Upper lobe of right lung (tissue), 1 donor: ENCODE measurements at regions not wholly inside any gene's neighbourhood (a gene's known extent, or its start where the extent isn't known, plus 50 kb on each side); places are given as distances from the start of the nearest gene placed in this dataset.

Experiments
- ATAC-seq: fragments of 200-7000 bp; cut with Tn5 transposase; one replicate; pipeline ENCODE4 v1.9.1; 2020; ENCODE audit warnings: mild to moderate bottlenecking, moderate library complexity
- DNase-seq: peaks from one replicate; pipeline ENCODE4 v3.0.0-alpha.2; 2020
- H3K27ac ChIP-seq: fragments of 200-600 bp; one replicate; pipeline ENCODE4 v1.8.0; 2022
- H3K27me3 ChIP-seq: fragments of 200-600 bp; one replicate; pipeline ENCODE4 v1.8.0; 2022; ENCODE audit warnings: mild to moderate bottlenecking
- H3K36me3 ChIP-seq: fragments of 200-600 bp; one replicate; pipeline ENCODE4 v1.8.0; 2022
- H3K4me1 ChIP-seq: fragments of 200-600 bp; one replicate; pipeline ENCODE4 v1.8.0; 2022
- H3K4me3 ChIP-seq: fragments of 200-600 bp; one replicate; pipeline ENCODE4 v1.8.0; 2022; ENCODE audit warnings: mild to moderate bottlenecking
- H3K9me3 ChIP-seq: fragments of 200-600 bp; one replicate; pipeline ENCODE4 v1.8.0; 2022
- intact Hi-C: fragments of 100-400 bp; cut with DNase I; formaldehyde crosslinking; loops from one replicate; pipeline ENCODE4 v1.11.0; 2022
- TF ChIP-seq, protein P1 (sequence below): fragments of 200-600 bp; IDR thresholded peaks from one replicate; pipeline ENCODE4 v1.8.0; 2022; ENCODE audit warnings: antibody characterized with exemption
- donor health status: DM: no; HTN: yes; CAD: no; lungs with severe emphysema.

DNA sequence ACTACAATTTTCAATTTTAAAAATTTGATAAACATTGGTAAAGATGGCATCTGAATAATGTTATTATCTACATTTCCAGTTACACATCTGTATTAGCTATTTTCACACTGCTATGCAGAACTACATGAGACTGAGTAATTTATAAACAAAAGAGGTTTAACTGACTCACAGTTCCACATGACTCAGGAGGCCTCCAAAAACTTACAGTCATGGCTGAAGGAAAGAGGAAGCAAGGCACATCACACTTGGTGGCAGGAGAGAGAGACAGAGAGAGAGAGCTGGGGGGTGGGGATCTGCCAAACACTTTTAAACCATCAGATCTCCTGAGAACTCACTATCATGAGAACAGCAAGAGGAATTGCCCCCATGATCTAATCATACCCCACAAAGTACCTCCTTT, 850.0 kb downstream of the LTN1 start:
- ATAC-seq = peak; percentile 76
- Histone ChIP-seq H3K27me3 (no peaks in the 10 kb centered on the region), H3K27ac (no peak overlapping the region), H3K9me3 (no peaks in the 10 kb centered on the region), H3K36me3 (no peaks in the 10 kb centered on the region), H3K4me3 (no peak overlapping the region), H3K4me1 (peaks cover 5% of the 10 kb centered on the region)
- no peak for DNase-seq
- intact Hi-C loops = no loop called here
- TF ChIP-seq, protein P1, sequence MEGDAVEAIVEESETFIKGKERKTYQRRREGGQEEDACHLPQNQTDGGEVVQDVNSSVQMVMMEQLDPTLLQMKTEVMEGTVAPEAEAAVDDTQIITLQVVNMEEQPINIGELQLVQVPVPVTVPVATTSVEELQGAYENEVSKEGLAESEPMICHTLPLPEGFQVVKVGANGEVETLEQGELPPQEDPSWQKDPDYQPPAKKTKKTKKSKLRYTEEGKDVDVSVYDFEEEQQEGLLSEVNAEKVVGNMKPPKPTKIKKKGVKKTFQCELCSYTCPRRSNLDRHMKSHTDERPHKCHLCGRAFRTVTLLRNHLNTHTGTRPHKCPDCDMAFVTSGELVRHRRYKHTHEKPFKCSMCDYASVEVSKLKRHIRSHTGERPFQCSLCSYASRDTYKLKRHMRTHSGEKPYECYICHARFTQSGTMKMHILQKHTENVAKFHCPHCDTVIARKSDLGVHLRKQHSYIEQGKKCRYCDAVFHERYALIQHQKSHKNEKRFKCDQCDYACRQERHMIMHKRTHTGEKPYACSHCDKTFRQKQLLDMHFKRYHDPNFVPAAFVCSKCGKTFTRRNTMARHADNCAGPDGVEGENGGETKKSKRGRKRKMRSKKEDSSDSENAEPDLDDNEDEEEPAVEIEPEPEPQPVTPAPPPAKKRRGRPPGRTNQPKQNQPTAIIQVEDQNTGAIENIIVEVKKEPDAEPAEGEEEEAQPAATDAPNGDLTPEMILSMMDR = no peak

DNA sequence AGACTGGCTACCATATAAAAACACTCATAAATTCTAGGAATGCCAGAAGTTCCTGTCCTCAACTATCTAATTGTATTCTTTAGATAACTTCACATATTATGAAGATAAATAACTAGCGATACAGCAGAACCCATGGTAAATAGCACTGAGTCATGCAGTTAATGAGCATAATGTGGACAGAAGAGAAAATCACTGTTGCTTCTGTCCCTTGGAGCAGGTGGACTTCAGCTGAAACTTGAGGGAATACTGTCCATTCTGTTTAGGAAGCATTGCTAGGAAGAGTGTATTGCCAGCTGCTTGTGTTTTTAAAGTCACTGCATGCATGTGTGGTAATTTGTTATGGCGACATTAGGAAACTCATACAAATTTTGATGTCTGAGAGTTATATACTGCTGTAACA, 854.4 kb downstream of the LTN1 start:
- DNase-seq = no peak
- H3K27me3 ChIP-seq = no peaks in the 10 kb centered on the region
- H3K27ac ChIP-seq = no peak overlapping the region
- H3K4me3 ChIP-seq = no peak overlapping the region
- intact Hi-C loops = no loop called here
- peaks cover 4% of the 10 kb centered on the region for H3K4me1 ChIP-seq
- H3K9me3 ChIP-seq = no peaks in the 10 kb centered on the region
- no peak for ATAC-seq
- TF ChIP-seq, protein P1 = no peak
- no peaks in the 10 kb centered on the region for H3K36me3 ChIP-seq

DNA sequence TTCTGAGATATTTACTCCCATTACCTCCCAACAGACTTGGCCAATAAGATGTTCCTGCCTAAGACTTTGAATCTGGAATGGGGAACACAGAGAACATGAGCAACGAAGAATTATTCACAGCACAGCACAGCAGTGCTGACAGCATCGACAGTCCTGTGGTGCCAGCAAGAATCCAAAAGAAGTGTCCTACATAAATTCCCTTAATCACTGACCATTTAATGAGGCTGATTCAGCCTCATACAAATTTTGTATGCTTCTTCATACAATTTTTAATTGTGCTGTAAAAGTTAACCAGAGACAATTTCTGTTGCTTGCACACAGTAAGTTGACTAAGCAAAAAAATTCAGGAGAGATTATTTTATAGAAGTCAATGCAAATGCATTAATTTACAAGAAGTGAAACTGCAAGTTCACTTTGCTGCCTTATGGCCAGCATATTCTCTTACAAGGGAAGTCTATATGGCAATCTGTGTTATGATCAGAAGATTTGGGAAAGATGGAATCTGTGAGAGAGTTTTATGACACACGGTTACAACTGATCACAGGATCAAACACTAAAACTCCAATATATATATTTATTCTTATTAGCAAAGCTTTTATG, 855.9 kb downstream of the LTN1 start:
- Histone ChIP-seq H3K4me3 (no peak overlapping the region), H3K36me3 (no peaks in the 10 kb centered on the region), H3K27ac (no peak overlapping the region), H3K27me3 (no peaks in the 10 kb centered on the region), H3K4me1 (no peaks in the 10 kb centered on the region), H3K9me3 (no peaks in the 10 kb centered on the region)
- ATAC-seq (no peak), DNase-seq (no peak)
- intact Hi-C loops = no loop called here
- TF ChIP-seq, protein P1 = no peak

DNA sequence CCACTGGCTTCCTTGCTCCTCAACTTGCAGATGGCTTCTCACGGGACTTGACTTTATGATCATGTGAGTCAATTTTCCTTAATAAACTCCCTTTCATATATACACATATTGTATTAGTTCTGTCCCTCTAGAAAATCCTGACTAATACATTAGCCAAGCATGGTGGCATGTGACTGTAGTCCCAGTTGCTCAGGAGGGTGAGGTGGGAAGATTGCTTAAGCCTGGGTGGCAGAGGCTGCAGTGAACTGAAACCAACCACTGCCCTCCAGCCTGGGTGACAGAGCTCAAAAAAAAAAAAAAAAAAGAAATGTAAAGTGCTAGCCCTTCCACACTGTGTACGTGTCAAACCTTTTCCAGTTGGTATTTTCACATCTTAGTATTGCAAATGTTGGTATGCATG, 857.0 kb downstream of the LTN1 start:
- ATAC-seq = peak; percentile 87
- H3K4me1 ChIP-seq = no peaks in the 10 kb centered on the region
- intact Hi-C loops = no loop called here
- DNase-seq = no peak
- TF ChIP-seq, protein P1 = no peak
- no peak overlapping the region for H3K4me3 ChIP-seq
- no peaks in the 10 kb centered on the region for H3K36me3 ChIP-seq
- H3K9me3 ChIP-seq = no peaks in the 10 kb centered on the region
- H3K27me3 ChIP-seq = no peaks in the 10 kb centered on the region
- H3K27ac ChIP-seq = no peak overlapping the region

DNA sequence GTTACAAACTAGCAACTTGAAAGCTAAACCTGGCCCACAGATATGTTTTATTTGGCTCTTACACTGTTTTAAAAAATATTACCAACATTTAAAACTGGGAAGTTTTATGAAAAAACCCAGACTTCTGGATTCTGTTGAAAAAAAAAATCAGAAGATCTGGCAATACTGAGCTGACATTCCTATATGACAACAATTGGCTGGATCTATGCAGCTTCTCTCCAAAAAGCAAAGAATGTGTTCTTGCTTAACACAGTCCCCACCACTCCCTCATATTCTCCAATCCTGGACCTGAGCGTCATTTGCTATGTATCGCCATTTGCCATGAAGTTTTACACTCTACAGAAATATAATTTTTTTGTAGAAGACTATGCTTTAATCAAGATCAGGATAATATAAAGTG, 859.6 kb downstream of the LTN1 start:
- no peak for ATAC-seq
- Histone ChIP-seq H3K27me3 (no peaks in the 10 kb centered on the region), H3K27ac (no peak overlapping the region), H3K4me3 (no peak overlapping the region), H3K4me1 (no peaks in the 10 kb centered on the region), H3K9me3 (no peaks in the 10 kb centered on the region), H3K36me3 (no peaks in the 10 kb centered on the region)
- no peak for DNase-seq
- TF ChIP-seq, protein P1 = no peak
- intact Hi-C loops = no loop called here

DNA sequence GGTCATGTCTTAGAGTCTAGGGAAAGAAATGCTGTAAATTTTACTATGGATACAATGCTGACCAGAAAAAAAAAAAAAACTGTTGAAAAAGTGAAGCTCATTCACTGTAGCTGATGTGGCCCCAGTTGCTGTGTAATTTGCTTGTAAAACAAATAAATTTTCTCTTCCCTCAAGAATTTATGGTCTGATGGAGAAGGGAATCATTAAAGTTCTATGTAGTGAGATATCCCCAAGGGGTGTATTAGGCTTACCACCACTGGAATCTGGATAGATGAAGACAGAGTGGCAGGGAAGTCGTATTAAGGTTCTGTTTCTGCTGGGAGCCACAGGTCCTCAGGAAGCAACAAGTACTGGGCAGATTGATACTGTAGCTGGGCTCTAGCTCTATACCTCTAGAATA, 860.0 kb downstream of the LTN1 start:
- TF ChIP-seq, protein P1 = no peak
- H3K4me3 ChIP-seq = no peak overlapping the region
- no peaks in the 10 kb centered on the region for H3K36me3 ChIP-seq

More for the DNA sequence above, 860.0 kb downstream of the LTN1 start:
- H3K27me3 ChIP-seq = no peaks in the 10 kb centered on the region
- H3K4me1 ChIP-seq = no peaks in the 10 kb centered on the region
- DNase-seq = no peak
- H3K27ac ChIP-seq = no peak overlapping the region
- intact Hi-C loops = no loop called here
- no peaks in the 10 kb centered on the region for H3K9me3 ChIP-seq
- ATAC-seq = no peak
